B cell (primary cell): ENCODE measurements at regions not wholly inside any gene's neighbourhood (a gene's known extent, or its start where the extent isn't known, plus 50 kb on each side); places are given as distances from the start of the nearest gene placed in this dataset.

Source experiments
- EZH2 ChIP-seq: IDR thresholded peaks from 2 replicates; pipeline ENCODE4 v1.6.1; 2012; ENCODE audit warnings: borderline replicate concordance, low read depth, mild to moderate bottlenecking, moderate library complexity, low read length; ENCODE audit not compliant: insufficient read depth, poor library complexity, severe bottlenecking
- TF ChIP-seq, protein P1 (sequence below): fragments of 200-600 bp; IDR thresholded peaks from one replicate; pipeline ENCODE4 v1.8.0; 2022; ENCODE audit warnings: antibody characterized with exemption, mild to moderate bottlenecking

GRCh38 chr7:153886506-153887441 lies 165.4 kb upstream of the DPP6 start:
- TF ChIP-seq, protein P1, sequence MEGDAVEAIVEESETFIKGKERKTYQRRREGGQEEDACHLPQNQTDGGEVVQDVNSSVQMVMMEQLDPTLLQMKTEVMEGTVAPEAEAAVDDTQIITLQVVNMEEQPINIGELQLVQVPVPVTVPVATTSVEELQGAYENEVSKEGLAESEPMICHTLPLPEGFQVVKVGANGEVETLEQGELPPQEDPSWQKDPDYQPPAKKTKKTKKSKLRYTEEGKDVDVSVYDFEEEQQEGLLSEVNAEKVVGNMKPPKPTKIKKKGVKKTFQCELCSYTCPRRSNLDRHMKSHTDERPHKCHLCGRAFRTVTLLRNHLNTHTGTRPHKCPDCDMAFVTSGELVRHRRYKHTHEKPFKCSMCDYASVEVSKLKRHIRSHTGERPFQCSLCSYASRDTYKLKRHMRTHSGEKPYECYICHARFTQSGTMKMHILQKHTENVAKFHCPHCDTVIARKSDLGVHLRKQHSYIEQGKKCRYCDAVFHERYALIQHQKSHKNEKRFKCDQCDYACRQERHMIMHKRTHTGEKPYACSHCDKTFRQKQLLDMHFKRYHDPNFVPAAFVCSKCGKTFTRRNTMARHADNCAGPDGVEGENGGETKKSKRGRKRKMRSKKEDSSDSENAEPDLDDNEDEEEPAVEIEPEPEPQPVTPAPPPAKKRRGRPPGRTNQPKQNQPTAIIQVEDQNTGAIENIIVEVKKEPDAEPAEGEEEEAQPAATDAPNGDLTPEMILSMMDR = no peak
- TF ChIP-seq EZH2 = no peak
